Esophagus muscularis mucosa (tissue), 2 donors: ENCODE measurements at regions not wholly inside any gene's neighbourhood (a gene's known extent, or its start where the extent isn't known, plus 50 kb on each side); places are given as distances from the start of the nearest gene placed in this dataset.

Experiments used
- POLR2A ChIP-seq: fragments of 450-650 bp; IDR thresholded peaks from one replicate; pipeline ENCODE4 v1.6.1; 2017; ENCODE audit warnings: antibody characterized with exemption, moderate library complexity, mild to moderate bottlenecking, low read depth
- POLR2AphosphoS5 ChIP-seq, 2 donors: sonication (generic); formaldehyde crosslinking; IDR thresholded peaks; one replicate each; pipeline ENCODE4 v1.6.1; 2017; ENCODE audit warnings: antibody characterized with exemption in 2 of 2

DNA sequence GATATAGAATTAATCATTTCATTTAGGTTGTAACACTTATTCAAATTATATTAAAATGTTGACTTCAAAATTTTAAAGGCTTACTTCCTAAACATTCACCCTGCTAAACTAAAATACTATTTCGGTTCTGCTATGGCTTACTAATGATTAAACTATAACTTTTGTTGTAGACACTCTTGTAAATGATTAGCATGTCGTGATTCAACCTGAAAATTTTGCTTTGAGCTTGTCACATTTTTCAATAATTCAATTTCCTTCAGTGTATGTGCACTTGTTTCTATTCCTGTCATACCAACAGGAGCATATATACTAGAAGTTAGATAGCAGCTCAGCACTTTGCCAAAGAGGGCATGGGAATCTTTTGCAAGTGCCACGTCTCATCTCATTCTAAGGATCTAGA, 1018.8 kb downstream of the AMY1C start:
- no peak for TF ChIP-seq POLR2A
- TF ChIP-seq POLR2AphosphoS5 (IDR thresholded peaks at IDR 0.05): no peak
